PC-3 (cell line): ENCODE measurements at regions not wholly inside any gene's neighbourhood (a gene's known extent, or its start where the extent isn't known, plus 50 kb on each side); places are given as distances from the start of the nearest gene placed in this dataset.

Source experiments
- ATAC-seq: fragments of 200-7000 bp; cut with Tn5 transposase; 2 replicates; pipeline ENCODE4 v1.9.1; 2020; ENCODE audit warnings: mild to moderate bottlenecking, moderate library complexity
- BruUV-seq: library from RNA; stranded (reverse); fragments of 400-500 nt; replicated peaks from 2 replicates; lab custom pipeline; 2021; lab: Mats Ljungman, UMichigan
- CTCF ChIA-PET: fragments of 300-600 bp; sonication (Branson Sonifier 250); formaldehyde crosslinking; loops from one replicate; lab custom pipeline; 2022; ENCODE audit warnings: antibody characterized with exemption; lab: Charles Lee
- POLR2A ChIA-PET: fragments of 300-600 bp; sonication (Branson Sonifier 250); formaldehyde crosslinking; loops from one replicate; lab custom pipeline; 2022; ENCODE audit warnings: antibody characterized with exemption; ENCODE audit not compliant: unreplicated experiment; lab: Charles Lee
- DNase-seq: peaks from one replicate; pipeline ENCODE4 v3.0.0-alpha.2; 2015
- H2AFZ ChIP-seq: fragments of 300-600 bp; sonication (generic); 2 replicates; pipeline ENCODE4 v1.6.0; 2016; ENCODE audit warnings: antibody characterized with exemption, low read length
- H3F3A ChIP-seq: fragments of 300-600 bp; sonication (generic); one replicate; pipeline ENCODE4 v1.6.0; 2017; ENCODE audit warnings: antibody characterized with exemption, low read length, control low read depth, mild to moderate bottlenecking; ENCODE audit not compliant: unreplicated experiment
- H3K27ac ChIP-seq: fragments of 300-600 bp; sonication (generic); 2 replicates; pipeline ENCODE4 v1.5.1; 2016; ENCODE audit warnings: mild to moderate bottlenecking, low read length
- H3K27me3 ChIP-seq: fragments of 300-600 bp; sonication (generic); 2 replicates; pipeline ENCODE4 v1.6.1; 2016; ENCODE audit warnings: low read length, mixed read lengths
- H3K36me3 ChIP-seq: fragments of 300-600 bp; sonication (generic); 2 replicates; pipeline ENCODE4 v1.6.1; 2016; ENCODE audit warnings: low read depth, mixed run types, low read length, mixed read lengths
- H3K4me1 ChIP-seq: fragments of 300-600 bp; sonication (generic); 2 replicates; pipeline ENCODE4 v1.5.1; 2016; ENCODE audit warnings: low read length; ENCODE audit not compliant: insufficient read depth
- H3K4me2 ChIP-seq: fragments of 300-600 bp; sonication (generic); 2 replicates; pipeline ENCODE4 v1.6.0; 2016; ENCODE audit warnings: low read length
- H3K4me3 ChIP-seq: fragments of 300-600 bp; sonication (generic); 2 replicates; pipeline ENCODE4 v1.5.1; 2016; ENCODE audit warnings: mild to moderate bottlenecking, low read length, mixed read lengths
- H3K79me2 ChIP-seq: fragments of 300-600 bp; sonication (generic); 2 replicates; pipeline ENCODE4 v1.6.1; 2017; ENCODE audit warnings: low read length, mixed read lengths
- H3K9ac ChIP-seq: fragments of 300-600 bp; sonication (generic); 2 replicates; pipeline ENCODE4 v1.6.0; 2016; ENCODE audit warnings: mild to moderate bottlenecking, low read length
- H3K9me2 ChIP-seq: fragments of 300-600 bp; sonication (generic); replicated peaks from 2 replicates; pipeline ENCODE4 v1.6.1; 2016; ENCODE audit warnings: mixed run types, low read length, mixed read lengths
- H3K9me3 ChIP-seq: fragments of 300-600 bp; sonication (generic); 2 replicates; pipeline ENCODE4 v1.6.1; 2016; ENCODE audit warnings: low read length, mixed read lengths
- H4K20me1 ChIP-seq: fragments of 300-600 bp; sonication (generic); 2 replicates; pipeline ENCODE4 v1.6.1; 2016; ENCODE audit warnings: low read length, mixed read lengths
- EZH2 ChIP-seq: fragments of 300-600 bp; sonication (generic); IDR thresholded peaks from one replicate; pipeline ENCODE4 v1.6.1; 2017; ENCODE audit warnings: antibody characterized with exemption, mild to moderate bottlenecking, low read length; ENCODE audit not compliant: unreplicated experiment
- EZH2phosphoT487 ChIP-seq: fragments of 300-600 bp; sonication (generic); IDR thresholded peaks from 2 replicates; pipeline ENCODE4 v1.6.1; 2018; ENCODE audit warnings: mild to moderate bottlenecking, antibody characterized with exemption, low read length, borderline replicate concordance
- intact Hi-C: fragments of 100-400 bp; cut with micrococcal nuclease; formaldehyde crosslinking; loops from 2 replicates; pipeline ENCODE4 v1.9.0; 2023
- TF ChIP-seq, protein P1 (sequence below): fragments of 300-600 bp; sonication (generic); conservative IDR thresholded peaks from 2 replicates; pipeline ENCODE4 v1.5.1; 2017; ENCODE audit warnings: antibody characterized with exemption, low read depth, mild to moderate bottlenecking, low read length

DNA sequence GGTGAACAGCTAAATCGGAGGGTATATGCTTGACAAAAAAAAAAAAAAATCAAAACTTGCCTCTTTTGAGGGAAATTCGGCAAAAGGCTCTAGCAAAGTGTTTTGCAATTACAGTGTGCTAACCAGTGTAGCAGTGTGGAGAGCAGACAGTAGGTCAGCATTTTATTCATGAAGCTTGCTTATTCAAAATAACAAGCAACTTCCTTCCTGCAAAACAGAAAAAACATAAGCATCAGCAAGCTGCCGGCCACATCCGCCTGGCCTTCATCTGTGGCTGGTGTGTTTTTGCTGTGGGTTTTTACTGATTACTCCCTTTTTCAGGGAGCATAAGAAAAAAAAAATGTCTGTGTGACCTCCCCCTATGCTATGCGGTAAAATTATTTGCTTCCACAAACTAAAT, 434.1 kb downstream of the OCA2 start:
- intact Hi-C loops = no loop called here

DNA sequence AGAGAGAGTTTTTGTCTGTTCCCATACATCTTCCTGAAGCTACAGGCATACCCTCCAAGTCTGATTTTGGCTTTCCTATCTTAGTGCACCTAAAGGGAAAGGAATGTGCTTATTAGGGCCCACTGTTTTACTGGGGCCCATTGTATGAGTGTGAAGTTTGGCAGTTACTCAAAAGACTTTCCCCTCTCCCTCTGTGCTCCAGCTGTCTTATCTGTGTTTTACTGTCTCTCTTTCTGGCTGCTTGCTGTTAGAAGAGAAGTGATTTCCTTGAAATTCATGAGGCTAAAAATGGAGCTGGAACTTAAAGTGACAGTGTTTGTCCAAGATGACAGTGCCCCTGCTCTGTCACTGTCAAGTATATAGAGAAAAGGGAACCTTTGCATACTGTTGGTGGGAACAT, 436.2 kb downstream of the OCA2 start:
- TF ChIP-seq EZH2phosphoT487 (no peak), EZH2 (no peak)
- TF ChIP-seq, protein P1, sequence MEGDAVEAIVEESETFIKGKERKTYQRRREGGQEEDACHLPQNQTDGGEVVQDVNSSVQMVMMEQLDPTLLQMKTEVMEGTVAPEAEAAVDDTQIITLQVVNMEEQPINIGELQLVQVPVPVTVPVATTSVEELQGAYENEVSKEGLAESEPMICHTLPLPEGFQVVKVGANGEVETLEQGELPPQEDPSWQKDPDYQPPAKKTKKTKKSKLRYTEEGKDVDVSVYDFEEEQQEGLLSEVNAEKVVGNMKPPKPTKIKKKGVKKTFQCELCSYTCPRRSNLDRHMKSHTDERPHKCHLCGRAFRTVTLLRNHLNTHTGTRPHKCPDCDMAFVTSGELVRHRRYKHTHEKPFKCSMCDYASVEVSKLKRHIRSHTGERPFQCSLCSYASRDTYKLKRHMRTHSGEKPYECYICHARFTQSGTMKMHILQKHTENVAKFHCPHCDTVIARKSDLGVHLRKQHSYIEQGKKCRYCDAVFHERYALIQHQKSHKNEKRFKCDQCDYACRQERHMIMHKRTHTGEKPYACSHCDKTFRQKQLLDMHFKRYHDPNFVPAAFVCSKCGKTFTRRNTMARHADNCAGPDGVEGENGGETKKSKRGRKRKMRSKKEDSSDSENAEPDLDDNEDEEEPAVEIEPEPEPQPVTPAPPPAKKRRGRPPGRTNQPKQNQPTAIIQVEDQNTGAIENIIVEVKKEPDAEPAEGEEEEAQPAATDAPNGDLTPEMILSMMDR = no peak
- ChIA-PET POLR2A (no interaction called here), CTCF (no interaction called here)
- H3K27me3 ChIP-seq = no peaks in the 10 kb centered on the region
- H4K20me1 ChIP-seq = no peaks in the 10 kb centered on the region
- no peak overlapping the region for H3K9ac ChIP-seq
- H3K27ac ChIP-seq = no peak overlapping the region
- H3K4me2 ChIP-seq = no peak overlapping the region
- H3K9me3 ChIP-seq = peaks cover 4% of the 10 kb centered on the region; the same call in 1 of the 2 replicates
- DNase-seq = no peak
- no peaks in the 10 kb centered on the region for H3K36me3 ChIP-seq
- intact Hi-C loops = no loop called here
- no peaks in the 10 kb centered on the region for H3F3A ChIP-seq
- H3K4me1 ChIP-seq = no peaks in the 10 kb centered on the region
- H3K79me2 ChIP-seq = no peaks in the 10 kb centered on the region
- BruUV-seq = no TSS peak
- H3K9me2 ChIP-seq = no peaks in the 10 kb centered on the region
- H2AFZ ChIP-seq = no peak overlapping the region
- no peak for ATAC-seq
- no peak overlapping the region for H3K4me3 ChIP-seq

More for the DNA sequence above, 434.1 kb downstream of the OCA2 start:
- no peak for DNase-seq
- H3K4me1 ChIP-seq = no peaks in the 10 kb centered on the region
- ChIA-PET CTCF (no interaction called here), POLR2A (no interaction called here)
- no peaks in the 10 kb centered on the region for H4K20me1 ChIP-seq
- ATAC-seq = no peak
- no peak overlapping the region for H3K4me3 ChIP-seq
- H3K79me2 ChIP-seq = no peaks in the 10 kb centered on the region
- no TSS peak for BruUV-seq
- no peak for TF ChIP-seq EZH2phosphoT487
- TF ChIP-seq EZH2 = no peak
- TF ChIP-seq, protein P1 = no peak
- H3K27ac ChIP-seq = no peak overlapping the region
- H3K9me3 ChIP-seq = peaks cover 4% of the 10 kb centered on the region; the same call in 1 of the 2 replicates
- no peaks in the 10 kb centered on the region for H3K9me2 ChIP-seq
- H3K9ac ChIP-seq = no peak overlapping the region
- H3K4me2 ChIP-seq = no peak overlapping the region
- no peak overlapping the region for H2AFZ ChIP-seq
- H3F3A ChIP-seq = no peaks in the 10 kb centered on the region
- no peaks in the 10 kb centered on the region for H3K27me3 ChIP-seq
- H3K36me3 ChIP-seq = no peaks in the 10 kb centered on the region

DNA sequence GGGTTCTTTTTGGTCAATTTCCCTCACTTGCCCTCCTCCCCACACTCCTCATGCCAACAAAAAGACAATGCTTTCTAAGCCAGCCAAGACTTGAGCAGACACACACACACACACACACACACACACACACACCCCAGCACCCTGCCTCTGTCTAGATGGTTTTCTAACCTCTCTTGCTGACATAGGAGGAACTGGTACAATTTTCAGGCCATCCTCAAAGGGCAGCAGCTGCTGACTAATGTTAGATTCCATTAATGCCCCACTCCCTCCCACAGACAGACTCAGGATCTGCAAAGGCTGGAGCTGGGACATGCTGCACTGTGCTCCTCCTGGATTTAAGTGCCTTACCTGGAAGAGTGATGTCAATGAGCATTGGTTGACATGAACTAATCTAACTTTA, 438.4 kb downstream of the OCA2 start:
- TF ChIP-seq, protein P1 = no peak
- no peak for TF ChIP-seq EZH2phosphoT487
- TF ChIP-seq EZH2 = no peak
- no peak overlapping the region for H3K27ac ChIP-seq
- intact Hi-C loops = no loop called here
- BruUV-seq = no TSS peak
- no peaks in the 10 kb centered on the region for H3K4me1 ChIP-seq
- no peaks in the 10 kb centered on the region for H3K9me2 ChIP-seq
- H3F3A ChIP-seq = no peaks in the 10 kb centered on the region
- no peaks in the 10 kb centered on the region for H3K79me2 ChIP-seq
- H3K36me3 ChIP-seq = no peaks in the 10 kb centered on the region
- H4K20me1 ChIP-seq = no peaks in the 10 kb centered on the region
- ChIA-PET POLR2A (no interaction called here), CTCF (no interaction called here)
- ATAC-seq = no peak
- no peak overlapping the region for H3K4me2 ChIP-seq
- no peaks in the 10 kb centered on the region for H3K27me3 ChIP-seq
- peaks cover 8% of the 10 kb centered on the region; the same call in 1 of the 2 replicates for H3K9me3 ChIP-seq
- H2AFZ ChIP-seq = no peak overlapping the region
- no peak for DNase-seq
- no peak overlapping the region for H3K9ac ChIP-seq
- no peak overlapping the region for H3K4me3 ChIP-seq
